Renal cortex interstitium (tissue), 11 donors: ENCODE measurements at regions not wholly inside any gene's neighbourhood (a gene's known extent, or its start where the extent isn't known, plus 50 kb on each side); places are given as distances from the start of the nearest gene placed in this dataset.
A peak's percentile ranks its signal among the peaks of the same experiment; 100 is the strongest.

Experiments used
- DNase-seq, 11 donors: peaks; one replicate each; pipeline ENCODE4 v3.0.0-alpha.2; 2013; ENCODE audit warnings: low read depth in 9 of 11, low spot score in 4 of 11; ENCODE audit errors: extremely low read depth in 1 of 11

DNA sequence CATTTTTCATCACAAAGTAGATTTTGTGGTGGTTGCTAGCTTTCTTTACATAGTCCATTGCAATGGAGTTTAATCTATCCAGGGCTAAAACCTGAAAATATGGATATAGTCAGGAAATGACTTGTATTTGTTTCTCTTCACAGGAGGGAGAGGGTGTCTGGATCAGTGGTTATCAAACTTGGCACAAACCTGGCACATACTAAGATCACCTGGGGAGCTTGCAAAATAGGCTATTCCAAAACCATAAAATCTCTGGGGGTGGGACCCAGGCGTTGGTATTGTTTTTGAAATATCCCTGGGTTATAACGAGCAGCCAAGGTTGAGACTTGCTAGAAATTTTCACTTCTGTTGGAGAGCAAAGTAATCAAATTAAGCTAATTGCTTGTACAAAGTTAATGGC is 179.9 kb downstream of the PCSK1 start:
- no peak for DNase-seq

DNA sequence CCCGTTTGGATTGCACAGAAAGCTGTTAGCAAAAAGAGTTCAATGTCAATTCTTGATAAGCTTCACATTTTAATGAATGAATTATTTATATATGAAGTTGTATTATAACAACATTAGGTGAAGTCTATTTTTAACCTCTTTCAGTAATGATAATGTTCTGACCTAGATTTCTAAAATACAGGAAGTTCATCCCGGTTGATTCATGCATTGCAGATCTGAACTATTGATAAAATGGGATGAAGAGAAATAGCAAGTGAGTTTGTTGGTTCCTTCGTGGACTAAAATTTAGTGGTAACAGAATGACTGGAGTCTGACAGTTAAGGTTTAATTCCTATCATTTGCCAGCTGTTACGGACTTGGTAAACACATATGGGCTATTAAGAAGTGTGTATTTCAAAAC is 180.5 kb downstream of the PCSK1 start:
- no peak for DNase-seq

DNA sequence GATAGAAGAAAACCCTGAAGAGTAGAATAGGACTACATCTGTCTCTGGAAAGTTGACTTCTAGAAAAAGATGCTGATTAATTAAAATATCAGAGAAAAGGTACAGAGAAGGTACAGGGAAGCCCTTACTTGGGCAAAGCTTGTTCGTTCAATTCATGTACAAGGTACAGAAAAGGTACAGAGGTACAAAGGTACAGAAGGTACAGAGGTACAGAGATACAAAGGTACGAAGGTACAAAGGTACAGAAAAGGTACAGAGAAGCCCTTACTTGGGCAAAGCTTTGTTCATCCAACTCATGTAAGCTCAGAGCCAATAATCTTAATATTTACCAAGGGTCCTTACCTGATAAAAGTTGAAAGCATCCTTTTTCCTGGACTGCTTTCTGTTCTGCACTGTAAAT is 182.3 kb downstream of the PCSK1 start:
- no peak for DNase-seq

DNA sequence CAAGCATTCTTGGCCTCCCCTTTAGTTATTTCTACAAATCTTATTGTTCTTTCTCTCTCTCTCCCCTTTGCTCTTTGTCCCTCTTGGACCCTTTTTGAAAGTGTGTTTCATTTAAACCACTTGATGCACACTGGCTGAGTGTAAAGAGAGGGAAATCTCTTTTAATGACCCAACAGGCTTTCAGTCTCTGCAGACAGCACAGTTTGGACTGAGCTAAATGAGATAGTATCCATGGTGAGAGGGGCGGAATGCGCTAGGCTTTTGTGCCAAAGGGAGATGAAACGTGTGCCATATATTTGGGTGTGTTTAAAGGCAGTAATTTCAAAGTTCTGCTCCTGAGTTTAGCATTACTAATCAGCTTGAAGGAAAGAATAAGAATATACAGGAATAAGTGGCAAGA is 184.9 kb downstream of the PCSK1 start:
- DNase-seq: no peak

DNA sequence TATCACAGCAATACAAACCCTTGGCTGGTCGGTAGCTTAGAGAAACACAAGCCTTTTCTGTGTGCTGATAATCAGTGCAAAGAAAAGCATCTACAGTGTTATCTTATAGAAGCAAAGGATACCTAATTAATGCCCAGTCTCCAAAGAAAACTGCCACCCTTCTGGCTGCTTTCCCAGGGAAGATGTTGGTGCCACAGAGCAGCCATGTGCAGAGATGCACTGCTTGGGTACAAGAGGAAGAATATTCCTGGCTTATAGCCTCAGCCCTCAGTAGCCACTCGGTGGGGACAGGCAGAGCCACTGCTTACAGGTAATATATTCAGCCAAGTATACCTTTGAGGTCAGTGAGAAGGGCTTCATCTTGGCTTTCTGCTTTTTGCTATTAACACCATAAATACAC is 185.3 kb downstream of the PCSK1 start:
- DNase-seq: no peak

DNA sequence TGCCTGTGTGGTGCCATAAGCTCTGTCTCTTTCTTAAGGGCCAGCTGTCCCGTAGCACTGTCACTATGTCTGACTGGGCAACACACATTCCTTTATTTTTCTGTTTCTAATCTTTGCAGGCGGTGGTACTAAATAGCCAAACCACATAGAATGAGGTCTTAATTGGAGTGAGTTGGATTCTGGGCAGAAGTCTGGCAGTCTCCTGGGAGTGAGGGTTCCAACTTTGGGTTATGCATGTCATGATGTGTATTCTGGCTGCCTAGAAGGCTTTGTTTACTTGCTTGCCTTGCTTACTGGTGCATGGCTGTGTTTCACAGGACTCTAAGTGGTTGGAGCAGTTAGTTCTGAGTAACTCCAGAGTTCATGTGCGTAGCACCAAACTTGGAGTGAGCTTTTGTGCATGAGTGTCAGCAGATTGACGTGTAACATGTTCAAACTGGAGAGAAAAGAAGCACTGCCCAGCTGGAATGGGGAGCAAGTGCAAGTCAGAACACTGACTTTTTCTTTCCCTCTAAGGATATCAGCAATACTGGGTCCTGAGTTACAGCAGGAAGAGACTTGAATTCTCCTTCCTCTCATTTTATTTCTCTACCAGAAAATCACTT is 185.8 kb downstream of the PCSK1 start:
- no peak for DNase-seq

DNA sequence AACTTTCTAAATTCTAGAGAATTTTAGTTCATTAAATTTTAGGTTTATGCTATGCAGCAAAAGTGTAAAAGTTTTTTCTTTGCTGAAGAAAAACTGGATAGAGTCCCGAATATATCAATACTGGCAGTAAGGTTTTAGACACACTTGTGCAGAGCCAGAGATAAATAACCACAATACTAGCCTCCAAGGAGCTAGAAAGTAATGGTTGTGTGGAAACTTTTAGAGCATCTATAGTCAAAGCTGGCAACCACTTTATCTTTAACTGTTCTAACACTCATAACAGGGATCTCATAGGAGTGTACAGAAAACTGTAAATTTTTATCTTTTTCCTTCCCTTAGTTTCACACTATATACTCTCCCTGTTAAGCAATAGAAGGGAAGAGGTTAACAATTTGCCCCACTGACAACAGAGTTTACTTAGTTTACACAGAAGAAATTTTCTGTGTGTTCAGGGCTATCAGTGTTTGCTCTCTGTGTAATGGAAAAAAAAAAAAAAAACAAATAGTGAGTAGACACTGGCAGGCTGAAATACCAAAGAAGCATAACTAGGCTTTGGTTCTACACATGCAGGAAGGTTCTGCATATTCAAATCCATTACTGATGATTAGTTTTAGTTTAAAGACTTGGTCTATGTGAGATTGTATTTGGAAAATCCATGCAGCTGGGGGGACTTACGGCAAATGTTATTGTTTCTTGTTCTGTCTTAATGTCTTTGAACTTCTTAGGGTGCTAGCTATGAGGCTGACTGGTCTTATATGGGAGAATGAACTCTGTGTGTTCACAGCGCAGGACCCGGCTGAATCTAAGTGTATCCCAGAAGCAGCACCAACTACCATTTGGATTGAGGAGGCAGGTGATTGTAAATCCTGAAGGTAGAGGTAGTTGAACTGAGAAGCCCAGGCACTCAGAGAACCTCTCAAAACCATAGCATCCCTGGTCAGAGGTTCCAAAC is 187.6 kb downstream of the PCSK1 start:
- no peak for DNase-seq

DNA sequence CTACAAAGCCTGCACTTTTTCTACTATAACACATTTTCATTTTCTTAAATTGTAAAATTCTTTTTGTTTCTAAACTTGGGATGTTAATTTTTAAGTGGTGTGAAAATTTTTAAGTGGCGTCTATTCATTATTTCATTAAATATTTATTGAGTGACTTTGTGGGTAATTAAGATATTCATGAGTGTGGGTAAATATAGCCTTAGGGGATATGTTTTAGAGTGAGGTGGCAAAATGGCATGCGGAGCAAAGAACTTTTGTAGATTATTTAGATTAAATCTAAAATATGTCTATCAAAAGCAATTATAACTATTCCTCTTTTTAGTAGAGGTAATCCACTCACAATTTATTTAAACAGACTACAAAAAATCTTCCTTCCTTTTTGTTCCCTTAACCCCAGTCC is 188.4 kb downstream of the PCSK1 start:
- no peak for DNase-seq

DNA sequence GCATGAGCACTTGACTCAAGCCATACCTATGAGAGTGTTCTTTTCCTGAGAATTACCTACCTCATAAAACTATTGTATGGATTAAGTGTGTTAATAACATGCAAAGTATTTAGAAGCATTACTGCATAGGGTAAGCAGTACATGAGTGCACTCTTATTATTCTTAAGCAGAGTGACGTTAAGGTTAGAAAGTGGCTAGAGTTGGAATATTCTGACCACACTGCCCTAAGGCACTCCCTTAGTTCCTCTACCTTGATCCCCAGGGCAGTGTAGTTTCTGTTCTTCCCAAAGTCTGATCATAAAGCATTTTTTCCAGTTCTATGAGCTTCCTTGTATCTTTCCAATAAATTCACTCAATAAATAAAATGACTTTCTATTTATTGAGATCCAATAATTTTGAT is 189.2 kb downstream of the PCSK1 start:
- no peak for DNase-seq

DNA sequence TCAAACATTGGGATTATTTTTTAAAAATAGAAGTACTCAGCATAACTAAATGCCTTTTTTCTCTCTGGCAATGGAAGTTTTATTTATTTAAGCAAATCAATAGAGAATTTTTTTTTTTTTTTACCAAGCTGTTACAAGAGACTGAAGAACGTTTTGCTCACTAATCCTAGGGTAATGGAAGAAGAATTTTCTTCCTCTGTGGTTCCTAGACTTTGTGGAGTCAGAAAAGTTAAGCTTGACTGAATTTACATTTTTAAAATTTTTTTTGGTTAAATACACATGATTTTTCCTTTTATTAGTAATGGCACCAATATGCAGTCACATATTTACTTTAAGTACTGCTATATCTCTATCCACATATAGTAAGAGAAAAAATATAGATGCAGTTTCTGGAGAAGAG is 189.8 kb downstream of the PCSK1 start:
- DNase-seq: no peak

DNA sequence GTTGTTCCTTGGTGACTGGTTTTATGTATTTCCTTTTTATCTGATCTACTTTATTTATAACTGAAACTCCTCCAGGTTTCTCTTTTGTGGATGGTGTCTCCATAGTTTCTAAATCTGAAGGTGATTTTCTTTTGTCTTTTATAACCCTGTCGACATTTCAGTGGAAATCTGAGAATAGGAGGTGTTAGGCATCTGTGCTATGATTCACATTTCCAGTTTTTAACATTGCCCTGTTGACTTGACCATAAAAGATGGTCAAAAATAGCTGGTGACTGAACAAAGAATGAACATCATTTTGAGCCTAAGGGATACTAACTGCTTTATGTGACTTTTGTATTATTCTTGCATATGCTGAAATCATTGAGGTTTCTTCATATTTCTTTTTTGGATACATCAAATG is 190.5 kb downstream of the PCSK1 start:
- no peak for DNase-seq

DNA sequence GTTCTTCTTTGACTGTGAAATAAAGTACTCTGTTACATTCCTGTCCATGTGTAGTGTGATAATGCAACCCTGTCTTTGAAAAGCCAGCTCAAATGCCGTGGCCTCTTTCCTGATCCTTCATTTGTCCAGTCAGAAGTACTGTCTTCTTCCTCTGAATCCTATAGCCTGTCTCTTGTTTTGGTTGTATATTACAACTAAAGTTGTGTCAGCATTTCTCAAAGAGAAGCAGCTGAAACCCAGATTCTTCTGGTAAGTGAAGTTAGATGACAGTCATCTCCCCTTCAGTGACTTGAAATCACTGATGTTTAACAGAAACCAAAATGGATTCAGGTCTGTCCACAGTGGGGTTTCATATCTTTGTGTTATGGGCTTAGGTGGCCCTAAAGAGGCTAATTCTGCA is 196.2 kb downstream of the PCSK1 start:
- DNase-seq: no peak

DNA sequence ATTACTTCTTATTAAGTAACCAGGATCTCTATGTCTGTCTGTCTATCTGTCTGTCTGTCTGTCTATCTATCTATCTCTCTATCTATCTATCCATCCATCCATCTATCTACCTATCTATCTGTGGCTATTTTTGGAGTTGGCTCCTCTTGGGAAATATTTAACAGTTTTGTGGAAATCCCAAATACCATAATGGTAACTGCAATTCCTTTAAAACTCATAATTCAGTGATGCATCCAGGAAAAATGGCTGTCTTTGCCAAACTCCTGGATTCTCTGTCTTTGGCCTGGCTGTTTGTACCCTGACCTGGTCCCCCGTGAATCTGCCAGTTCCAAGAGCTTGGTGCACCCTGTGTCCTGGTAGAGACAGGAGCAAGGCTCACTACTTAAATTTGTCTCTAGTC is 197.0 kb downstream of the PCSK1 start:
- no peak for DNase-seq

DNA sequence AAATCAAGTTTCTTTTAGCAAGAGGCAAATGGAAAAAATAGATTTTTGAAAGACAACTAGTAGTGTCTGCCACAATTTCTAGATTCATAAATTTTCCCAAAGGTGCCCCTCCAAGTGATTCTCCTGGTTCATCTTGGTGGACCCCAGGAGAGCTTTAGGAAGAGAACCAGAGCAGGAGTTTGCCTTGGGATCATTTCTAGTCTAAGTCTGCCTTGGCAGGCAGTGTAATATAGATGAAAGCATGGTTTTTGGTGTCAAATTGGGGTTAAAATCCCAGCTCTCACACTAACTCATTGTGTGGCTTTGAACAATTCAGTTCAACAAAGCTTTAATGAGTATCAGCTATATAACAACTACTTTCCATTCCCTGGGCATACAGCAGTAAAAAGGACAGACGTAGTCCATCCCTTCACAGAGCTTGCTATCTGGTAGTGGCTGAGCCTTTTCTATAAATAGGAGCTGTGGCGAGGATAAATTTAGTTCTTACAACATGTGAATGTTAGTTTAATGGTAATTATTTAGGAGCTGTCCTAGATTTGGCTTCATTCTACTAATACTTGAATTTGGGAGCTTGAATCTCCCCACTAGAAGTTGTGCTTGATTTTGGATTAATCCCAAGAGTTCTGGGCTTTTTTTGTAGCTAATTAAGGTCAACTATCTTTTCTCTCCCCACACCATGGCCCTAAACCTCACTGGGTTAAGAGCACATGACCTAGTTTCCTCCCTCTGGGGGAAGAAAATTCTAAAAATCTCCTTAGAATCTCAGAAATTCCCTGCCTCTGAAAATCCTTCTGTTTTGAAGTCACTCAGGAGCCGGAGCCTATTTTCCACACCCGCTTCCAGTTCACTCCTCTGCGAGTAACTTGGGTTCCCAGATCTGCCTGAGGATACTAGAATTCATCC is 197.8 kb downstream of the PCSK1 start:
- no peak for DNase-seq

DNA sequence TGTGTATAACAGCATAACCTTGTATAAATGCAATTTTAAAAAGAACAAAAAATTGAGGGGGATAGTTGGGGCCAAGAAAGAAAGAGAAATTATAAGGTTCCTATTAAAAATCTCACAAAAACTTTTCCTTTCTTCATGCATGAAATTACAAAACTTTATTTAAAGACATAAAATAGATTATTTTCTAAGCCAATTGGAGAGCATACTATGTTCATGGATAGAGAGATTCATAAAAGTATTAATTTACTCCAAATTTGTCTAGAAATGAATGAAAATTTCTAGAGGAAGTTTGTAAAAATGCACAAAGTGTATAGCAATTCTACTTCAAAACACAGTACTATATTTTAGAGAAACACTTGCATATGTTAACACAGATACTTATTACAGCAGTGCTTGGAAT is 200.4 kb downstream of the PCSK1 start:
- DNase-seq: no peak

DNA sequence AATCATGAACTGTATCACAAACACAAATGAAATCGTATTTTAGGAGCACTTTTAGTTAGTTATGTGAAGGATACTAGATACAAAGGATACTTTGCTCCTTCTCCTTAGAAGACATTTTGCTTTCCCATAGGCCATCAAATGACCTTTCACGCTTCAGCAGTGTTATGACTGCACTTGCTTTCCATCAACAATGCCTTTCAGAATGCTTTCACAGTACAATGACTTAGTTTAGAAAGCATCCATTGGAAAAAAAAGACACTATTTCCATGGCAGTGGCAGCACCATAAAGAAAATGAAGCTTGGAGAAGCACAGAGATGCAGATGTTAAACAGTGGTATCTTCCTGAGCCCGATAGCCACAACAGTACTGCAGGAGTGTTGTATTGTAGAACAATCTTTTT is 203.9 kb downstream of the PCSK1 start:
- no peak for DNase-seq

DNA sequence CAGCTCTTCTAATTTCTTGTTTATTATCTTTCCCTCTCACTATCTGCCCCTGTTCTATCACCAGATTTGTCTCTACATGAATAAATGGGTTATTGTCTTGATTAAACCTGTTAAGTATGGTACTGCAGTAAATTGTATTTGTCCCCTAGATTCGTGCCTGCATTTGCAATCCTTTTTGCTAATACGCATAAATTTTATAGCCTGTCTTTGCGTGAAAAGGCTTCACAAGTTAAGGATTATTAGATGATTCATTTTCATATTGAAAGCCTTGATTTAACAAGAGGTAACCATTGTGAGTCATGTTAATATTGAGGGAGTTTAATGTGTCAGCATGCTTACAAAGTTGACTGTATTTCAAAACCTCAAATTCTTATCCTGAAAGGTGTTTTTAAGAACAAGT is 204.6 kb downstream of the PCSK1 start:
- DNase-seq: no peak

DNA sequence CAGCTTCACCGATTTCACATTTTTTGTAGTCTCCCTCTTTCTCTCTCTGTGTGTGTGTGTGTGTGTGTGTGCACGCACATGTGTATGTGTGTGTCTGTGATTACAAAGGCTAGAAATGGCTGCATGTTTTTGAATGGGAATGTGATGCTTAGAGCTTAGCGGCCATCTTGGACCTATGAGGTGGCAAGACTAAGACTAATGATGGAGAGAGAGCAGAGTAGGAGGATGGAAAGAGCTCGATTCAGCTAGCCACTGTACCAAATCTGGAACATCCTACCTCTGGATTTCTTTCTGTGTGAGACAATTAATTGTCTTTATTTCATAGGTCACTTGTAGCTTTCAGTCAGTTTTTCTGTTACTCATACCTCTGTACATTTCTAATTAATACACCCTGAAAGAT is 205.1 kb downstream of the PCSK1 start:
- DNase-seq: no peak

DNA sequence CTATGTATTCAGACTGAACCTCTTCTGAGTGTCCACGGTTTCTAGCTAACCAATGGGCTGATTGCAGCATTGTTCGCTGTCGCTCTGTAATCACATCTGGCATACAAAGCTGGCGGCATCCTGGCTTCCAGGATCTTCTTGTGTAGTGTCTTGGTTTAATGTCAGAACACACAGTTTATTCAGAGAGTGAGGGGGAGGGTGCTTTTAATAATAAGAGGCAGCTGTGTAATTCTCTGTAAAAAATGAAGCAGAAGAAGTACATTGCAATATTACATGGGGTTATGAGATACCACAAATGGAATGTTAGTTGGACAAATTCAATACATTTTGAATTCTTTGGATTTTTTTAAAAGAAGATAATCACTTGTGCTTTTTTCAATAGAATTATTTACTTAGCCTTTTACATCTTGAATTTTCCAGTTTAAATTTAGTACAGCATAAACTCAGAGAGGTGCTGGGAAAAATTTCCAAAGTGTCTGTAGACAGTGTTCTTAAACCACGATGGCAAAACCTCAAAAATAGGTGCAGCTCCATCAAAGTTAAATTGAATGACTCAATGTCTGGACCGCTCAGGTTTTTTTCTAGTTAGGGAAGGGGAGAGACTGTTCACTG is 206.0 kb downstream of the PCSK1 start:
- DNase-seq: peak in 2 of 11 donors; percentile 1 to 45
